ENCODE measurements at regions not wholly inside any gene's neighbourhood (a gene's known extent, or its start where the extent isn't known, plus 50 kb on each side); places are given as distances from the start of the nearest gene placed in this dataset.

GRCh38 chr11:134677891-134678551 lies 266.0 kb upstream of the B3GAT1 start:
- Histone ChIP-seq H3K4me3 (replicated peaks in 1 of 2; ENCODE audit: low read depth in 1 of 2, low read length in 2 of 2) (no peak overlapping the region), H4K20me1 (ENCODE audit: insufficient read depth) (no peaks in the 10 kb centered on the region), H3K27ac (ENCODE audit: low read depth, low read length) (no peak overlapping the region), H3K4me1 (ENCODE audit: control insufficient read depth in 1 of 2, insufficient read depth in 2 of 2, low read length in 2 of 2) (no peaks in the 10 kb centered on the region), H3K79me2 (ENCODE audit: insufficient read depth, low read length) (no peaks in the 10 kb centered on the region), H3K4me2 (ENCODE audit: low read length) (no peak overlapping the region), H3K9me2 (ENCODE audit: insufficient read depth) (no peaks in the 10 kb centered on the region), H3K9me3 (ENCODE audit: control insufficient read depth in 1 of 2, insufficient read depth in 1 of 2, low read depth in 1 of 2, low read length in 2 of 2) (no peaks in the 10 kb centered on the region), H2AFZ (ENCODE audit: low read depth, low read length, poor library complexity, severe bottlenecking) (no peak overlapping the region), H3K27me3 (ENCODE audit: insufficient read depth, low read length) (peaks cover 57% of the 10 kb centered on the region), H3K9ac (ENCODE audit: low read length) (no peak overlapping the region), H3K36me3 (ENCODE audit: control insufficient read depth in 1 of 2, insufficient read depth in 2 of 2, low read length in 2 of 2) (no peaks in the 10 kb centered on the region)
- TF ChIP-seq ZFX (IDR thresholded peaks at IDR 0.05) (no peak), SRF (IDR thresholded peaks at IDR 0.05; ENCODE audit: low read depth) (no peak), ATF3 (IDR thresholded peaks at IDR 0.05) (no peak), POLR2A (IDR thresholded peaks at IDR 0.05; ENCODE audit: borderline replicate concordance, extremely low read depth, insufficient read depth, insufficient read length) (no peak), RAD21 (IDR thresholded peaks at IDR 0.05; ENCODE audit: low read depth) (no peak), TCF7L2 (IDR thresholded peaks at IDR 0.05; ENCODE audit: borderline replicate concordance, extremely low read depth, insufficient read depth, insufficient read length) (no peak), ZNF274 (IDR thresholded peaks at IDR 0.05; ENCODE audit: low read depth, low read length) (no peak), JUND (IDR thresholded peaks at IDR 0.05) (no peak), ZBTB33 (IDR thresholded peaks at IDR 0.05; ENCODE audit: extremely low read depth, insufficient replicate concordance, low read length) (no peak)
- no TSS peak for BruUV-seq (replicated peaks)
- no peak for ATAC-seq
- ChIA-PET RAD21 (ENCODE audit: low non-redundant PET in 1 of 2, low total read pairs in 2 of 2, uncharacterized antibody in 2 of 2, unreplicated experiment in 2 of 2) (no interaction called here), POLR2A (no interaction called here), CTCF (no interaction called here)
- DNase-seq (ENCODE audit: low read depth, low spot score): no peak
- intact Hi-C loops (cut with micrococcal nuclease): no loop called here

All from HCT116 (cell line).